K562 (cell line): ENCODE measurements at regions not wholly inside any gene's neighbourhood (a gene's known extent, or its start where the extent isn't known, plus 50 kb on each side); places are given as distances from the start of the nearest gene placed in this dataset.

ENCODE experiments used
- CC2D1A ChIP-seq: fragments of 450-650 bp; IDR thresholded peaks from 2 replicates; pipeline ENCODE4 v1.6.1; 2017; ENCODE audit warnings: mild to moderate bottlenecking
- EP300 ChIP-seq: IDR thresholded peaks from 2 replicates; pipeline ENCODE4 v1.6.1; 2012; ENCODE audit warnings: low read length, improper control_type of control experiment
- HNRNPL ChIP-seq: fragments of 200-400 bp; formaldehyde crosslinking; IDR thresholded peaks from 2 replicates; pipeline ENCODE4 v1.6.1; 2017; ENCODE audit warnings: low read depth, mild to moderate bottlenecking, low read length
- KDM4B ChIP-seq, 2 experiments: fragments of 450-650 bp in 1 of 2; sonication (generic) in 1 of 2; IDR thresholded peaks; 2 replicates each; pipeline ENCODE4 v1.6.1; 2016 to 2017; ENCODE audit warnings: borderline replicate concordance in 2 of 2, antibody characterized with exemption in 1 of 2, low read depth in 1 of 2, mild to moderate bottlenecking in 1 of 2
- KLF13 ChIP-seq: fragments of 450-650 bp; IDR thresholded peaks from 2 replicates; pipeline ENCODE4 v1.6.1; 2016; ENCODE audit warnings: missing genetic modification characterization, low read depth, mild to moderate bottlenecking, missing compliant biosample characterization, moderate library complexity, borderline replicate concordance
- KLF16 ChIP-seq: IDR thresholded peaks from 2 replicates; pipeline ENCODE4 v1.6.1; 2016; ENCODE audit warnings: antibody characterized with exemption
- MITF ChIP-seq: IDR thresholded peaks from 2 replicates; pipeline ENCODE4 v1.6.1; 2014; ENCODE audit warnings: antibody characterized with exemption
- MTF1 ChIP-seq: fragments of 250-450 bp; sonication (Bioruptor Pico); IDR thresholded peaks from 2 replicates; pipeline ENCODE4 v1.9.0; 2021; ENCODE audit warnings: moderate library complexity, mild to moderate bottlenecking, inconsistent platforms, borderline replicate concordance
- NFYB ChIP-seq: IDR thresholded peaks from 2 replicates; pipeline ENCODE4 v1.6.1; 2011; ENCODE audit warnings: mild to moderate bottlenecking, moderate library complexity; ENCODE audit not compliant: insufficient read length; ENCODE audit errors: extremely low read depth
- NR0B1 ChIP-seq: fragments of 450-650 bp; IDR thresholded peaks from one replicate; pipeline ENCODE4 v1.6.1; 2018; ENCODE audit warnings: mild to moderate bottlenecking, moderate library complexity; ENCODE audit not compliant: partially characterized antibody
- PHB2 ChIP-seq: fragments of 450-650 bp; IDR thresholded peaks from 2 replicates; pipeline ENCODE4 v1.6.1; 2017; ENCODE audit warnings: low read depth
- PREB ChIP-seq: sonication (generic); formaldehyde crosslinking; IDR thresholded peaks from 2 replicates; pipeline ENCODE4 v1.8.1; 2023; ENCODE audit warnings: mild to moderate bottlenecking, missing genetic modification reagents
- RBM25 ChIP-seq: fragments of 200-400 bp; formaldehyde crosslinking; IDR thresholded peaks from 2 replicates; pipeline ENCODE4 v1.6.1; 2018; ENCODE audit warnings: low read length, low read depth, moderate library complexity; ENCODE audit not compliant: severe bottlenecking
- SPI1 ChIP-seq: IDR thresholded peaks from 2 replicates; pipeline ENCODE4 v1.6.1; 2011; ENCODE audit warnings: low read depth, low read length, control low read depth, borderline replicate concordance
- SRSF1 ChIP-seq: fragments of 200-400 bp; formaldehyde crosslinking; IDR thresholded peaks from 2 replicates; pipeline ENCODE4 v1.6.1; 2017; ENCODE audit warnings: mild to moderate bottlenecking, low read depth, low read length, moderate library complexity
- THRAP3 ChIP-seq: fragments of 450-650 bp; IDR thresholded peaks from 2 replicates; pipeline ENCODE4 v1.6.1; 2016; ENCODE audit warnings: mild to moderate bottlenecking, inconsistent platforms, borderline replicate concordance
- TSHZ1 ChIP-seq: fragments of 250-450 bp; sonication (Bioruptor Pico); IDR thresholded peaks from 2 replicates; pipeline ENCODE4 v1.4.0; 2020; ENCODE audit warnings: mild to moderate bottlenecking, moderate library complexity
- XRCC5 ChIP-seq: fragments of 200-400 bp; formaldehyde crosslinking; IDR thresholded peaks from 2 replicates; pipeline ENCODE4 v1.6.1; 2017; ENCODE audit warnings: low read depth, mild to moderate bottlenecking, low read length
- ZC3H11A ChIP-seq: IDR thresholded peaks from 2 replicates; pipeline ENCODE4 v1.6.1; 2012; ENCODE audit warnings: low read depth, low read length, improper control_type of control experiment

- TF ChIP-seq TSHZ1, result no peak
- peak; percentile 85 for TF ChIP-seq KLF16
- no peak for TF ChIP-seq HNRNPL
- no peak; the same call in 1 of the 2 replicates for TF ChIP-seq PHB2
- peak; percentile 79 for TF ChIP-seq SPI1
- TF ChIP-seq THRAP3, result no peak; the same call in 1 of the 2 replicates
- TF ChIP-seq MITF, result peak; percentile 99
- no peak for TF ChIP-seq NFYB
- TF ChIP-seq SRSF1, result no peak
- TF ChIP-seq XRCC5, result no peak
- peak; percentile 92 for TF ChIP-seq CC2D1A
- no peak for TF ChIP-seq PREB (CRISPR knock-in tag)
- TF ChIP-seq MTF1, result no peak
- TF ChIP-seq EP300, result peak; percentile 100
- no peak; the same call in none of the 2 replicates for TF ChIP-seq ZC3H11A
- no peak for TF ChIP-seq KLF13 (tag)
- TF ChIP-seq RBM25, result no peak
- no peak for TF ChIP-seq NR0B1
- no peak; a peak in 1 of 4 replicates for TF ChIP-seq KDM4B (IDR thresholded peaks at IDR 0.05; ENCODE audit: borderline replicate concordance in 2 of 2, low read depth in 1 of 2)
Measured at GRCh38 chr3:194255252-194256039, 95.7 kb downstream of the CPN2 start (continued).
